GM23338 (cell line): ENCODE measurements at regions not wholly inside any gene's neighbourhood (a gene's known extent, or its start where the extent isn't known, plus 50 kb on each side); places are given as distances from the start of the nearest gene placed in this dataset.

Experiments used
- ATAC-seq: fragments of 200-7000 bp; cut with Tn5 transposase; 3 replicates; pipeline ENCODE4 v1.9.1; 2020
- DNase-seq: peaks from one replicate; pipeline ENCODE4 v3.0.0-alpha.2; 2015; ENCODE audit warnings: low spot score
- H2AFZ ChIP-seq: fragments of 200-600 bp; sonication (generic); 2 replicates; pipeline ENCODE4 v1.8.0; 2016; ENCODE audit warnings: antibody characterized with exemption, mild to moderate bottlenecking, moderate library complexity
- H3F3A ChIP-seq: fragments of 200-600 bp; sonication (generic); replicated peaks from 2 replicates; pipeline ENCODE4 v1.8.0; 2017; ENCODE audit warnings: antibody characterized with exemption, mixed run types, low read depth
- H3K27ac ChIP-seq: fragments of 200-600 bp; sonication (generic); 2 replicates; pipeline ENCODE4 v1.6.1; 2016; ENCODE audit warnings: low read depth
- H3K27me3 ChIP-seq: fragments of 200-600 bp; sonication (generic); 2 replicates; pipeline ENCODE4 v1.8.0; 2016; ENCODE audit warnings: mild to moderate bottlenecking, mixed run types, moderate library complexity; ENCODE audit not compliant: insufficient read depth
- H3K36me3 ChIP-seq: fragments of 200-600 bp; sonication (generic); 2 replicates; pipeline ENCODE4 v1.8.0; 2016; ENCODE audit warnings: mild to moderate bottlenecking; ENCODE audit not compliant: insufficient read depth
- H3K4me1 ChIP-seq: fragments of 200-600 bp; sonication (generic); 2 replicates; pipeline ENCODE4 v1.8.0; 2016; ENCODE audit warnings: mild to moderate bottlenecking, moderate library complexity; ENCODE audit not compliant: insufficient read depth
- H3K4me2 ChIP-seq: fragments of 200-600 bp; sonication (generic); 2 replicates; pipeline ENCODE4 v1.7.1; 2017; ENCODE audit warnings: mixed run types
- H3K4me3 ChIP-seq: fragments of 200-600 bp; sonication (generic); 2 replicates; pipeline ENCODE4 v1.6.1; 2016; ENCODE audit warnings: mixed run types
- H3K79me2 ChIP-seq: fragments of 200-600 bp; sonication (generic); replicated peaks from 2 replicates; pipeline ENCODE4 v1.8.0; 2017; ENCODE audit warnings: mild to moderate bottlenecking; ENCODE audit not compliant: insufficient read depth
- H3K9me2 ChIP-seq: fragments of 200-600 bp; sonication (generic); 2 replicates; pipeline ENCODE4 v1.8.0; 2017; ENCODE audit not compliant: insufficient read depth
- H4K20me1 ChIP-seq: fragments of 200-600 bp; sonication (generic); replicated peaks from 2 replicates; pipeline ENCODE4 v1.8.0; 2017; ENCODE audit warnings: mild to moderate bottlenecking; ENCODE audit not compliant: insufficient read depth
- H3K27ac Mint-ChIP-seq: 2 replicates; pipeline ENCODE4 v1.8.0; 2020; ENCODE audit warnings: inconsistent platforms, mild to moderate bottlenecking, moderate library complexity, mixed read lengths
- H3K27me3 Mint-ChIP-seq: 3 replicates; pipeline ENCODE4 v1.8.0; 2022; ENCODE audit warnings: low read depth, mild to moderate bottlenecking, moderate library complexity, mixed read lengths, inconsistent platforms; ENCODE audit not compliant: insufficient read depth, poor library complexity
- H3K36me3 Mint-ChIP-seq: 3 replicates; pipeline ENCODE4 v1.8.0; 2021; ENCODE audit warnings: low read depth, mild to moderate bottlenecking, inconsistent platforms, moderate library complexity, mixed read lengths
- H3K4me1 Mint-ChIP-seq: 3 replicates; pipeline ENCODE4 v1.8.0; 2020; ENCODE audit warnings: mild to moderate bottlenecking, inconsistent platforms, mixed read lengths
- H3K4me3 Mint-ChIP-seq: 3 replicates; pipeline ENCODE4 v1.8.0; 2021; ENCODE audit warnings: moderate library complexity, mild to moderate bottlenecking, inconsistent platforms, mixed read lengths
- H3K9me3 Mint-ChIP-seq: 3 replicates; pipeline ENCODE4 v1.8.0; 2020; ENCODE audit warnings: moderate library complexity, mild to moderate bottlenecking, inconsistent platforms, mixed read lengths
- CREB1 ChIP-seq: fragments of 250-450 bp; sonication (Bioruptor Pico); IDR thresholded peaks from 2 replicates; pipeline ENCODE4 v1.5.0; 2020; ENCODE audit warnings: low read depth, mild to moderate bottlenecking, moderate library complexity
- EZH2 ChIP-seq: fragments of 200-600 bp; sonication (generic); IDR thresholded peaks from one replicate; pipeline ENCODE4 v1.8.0; 2017; ENCODE audit warnings: antibody characterized with exemption, mild to moderate bottlenecking, low read depth; ENCODE audit not compliant: unreplicated experiment
- EZH2phosphoT487 ChIP-seq: fragments of 200-600 bp; sonication (generic); IDR thresholded peaks from one replicate; pipeline ENCODE4 v1.8.1; 2018; ENCODE audit warnings: antibody characterized with exemption; ENCODE audit not compliant: unreplicated experiment
- JUNB ChIP-seq: IDR thresholded peaks from one replicate; pipeline ENCODE4 v1.6.1; 2016; ENCODE audit warnings: antibody characterized with exemption; ENCODE audit not compliant: unreplicated experiment
- NANOG ChIP-seq: IDR thresholded peaks from 2 replicates; pipeline ENCODE4 v1.6.1; 2016; ENCODE audit warnings: antibody characterized with exemption, borderline replicate concordance
- POLR2AphosphoS5 ChIP-seq: IDR thresholded peaks from 2 replicates; pipeline ENCODE4 v1.6.1; 2016; ENCODE audit warnings: antibody characterized with exemption, low read depth
- STAT1 ChIP-seq: IDR thresholded peaks from one replicate; pipeline ENCODE4 v1.6.1; 2016; ENCODE audit warnings: antibody characterized with exemption; ENCODE audit not compliant: unreplicated experiment
- ZNF114 ChIP-seq: fragments of 250-450 bp; sonication (Bioruptor Pico); IDR thresholded peaks from 2 replicates; pipeline ENCODE4 v1.5.0; 2020; ENCODE audit warnings: mild to moderate bottlenecking, moderate library complexity
- ZNF331 ChIP-seq: fragments of 250-450 bp; sonication (Bioruptor Pico); IDR thresholded peaks from 2 replicates; pipeline ENCODE4 v1.5.0; 2020; ENCODE audit warnings: low read depth, mild to moderate bottlenecking, moderate library complexity
- TF ChIP-seq, protein P1 (sequence below): IDR thresholded peaks from one replicate; pipeline ENCODE4 v1.6.1; 2018; ENCODE audit warnings: antibody characterized with exemption; ENCODE audit not compliant: unreplicated experiment
- TF ChIP-seq, protein P2 (sequence below): IDR thresholded peaks from 2 replicates; pipeline ENCODE4 v1.6.1; 2016; ENCODE audit warnings: antibody characterized with exemption
- TF ChIP-seq, protein P3 (sequence below): fragments of 250-450 bp; sonication (Bioruptor Pico); IDR thresholded peaks from 2 replicates; pipeline ENCODE4 v1.5.0; 2020; ENCODE audit warnings: mild to moderate bottlenecking, moderate library complexity
- TF ChIP-seq, protein P4 (sequence below), 2 experiments: fragments of 200-600 bp in 1 of 2; sonication (generic) in 1 of 2; conservative IDR thresholded peaks; 2 replicates each; pipeline versions ENCODE4 v1.5.1 to v1.6.1; 2016 to 2017; ENCODE audit warnings: antibody characterized with exemption in 2 of 2, low read depth in 2 of 2, mild to moderate bottlenecking in 2 of 2, moderate library complexity in 1 of 2

DNA sequence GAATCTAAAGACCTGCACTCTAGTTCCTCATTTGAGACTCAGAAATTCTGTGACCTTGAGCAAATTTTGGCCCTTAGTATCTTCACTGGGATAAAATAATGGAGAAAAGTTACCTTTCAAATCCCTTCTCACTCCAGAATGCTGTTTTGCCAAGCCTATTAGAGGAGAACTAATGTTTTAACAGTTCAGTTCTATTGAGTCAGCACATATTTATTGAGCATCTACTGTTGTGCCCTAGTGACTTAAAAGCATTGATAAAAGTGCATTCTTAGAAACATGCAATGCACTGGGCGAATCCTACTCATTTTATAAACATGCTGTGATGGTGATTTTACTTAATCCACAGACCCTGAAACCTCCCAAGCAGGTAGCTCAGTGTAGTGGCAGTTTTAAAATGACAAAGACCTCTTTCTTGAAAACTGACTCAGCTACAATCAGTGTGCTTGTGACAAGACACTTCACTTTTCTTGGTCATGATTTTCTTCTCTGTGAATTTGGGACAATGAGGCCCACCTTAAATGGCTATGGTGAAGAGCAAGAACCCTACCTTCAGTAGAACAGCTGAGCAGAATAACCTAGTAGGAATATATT lies 312.0 kb downstream of the ALDH8A1 start:
- H3K79me2 ChIP-seq, result no peaks in the 10 kb centered on the region
- no peaks in the 10 kb centered on the region for H3K9me2 ChIP-seq
- H3F3A ChIP-seq, result no peaks in the 10 kb centered on the region
- Mint-ChIP-seq H3K36me3 (peaks cover 5% of the 10 kb centered on the region; the same call in 1 of the 3 replicates), H3K27ac (peak overlapping the region; percentile 85), H3K4me3 (no peak overlapping the region), H3K27me3 (no peaks in the 10 kb centered on the region), H3K9me3 (peaks cover 3% of the 10 kb centered on the region; the same call in 1 of the 3 replicates), H3K4me1 (peaks cover 24% of the 10 kb centered on the region)
- no peak for TF ChIP-seq ZNF114 (CRISPR knock-in tag)
- TF ChIP-seq POLR2AphosphoS5, result no peak
- TF ChIP-seq NANOG, result no peak
- no peak for TF ChIP-seq EZH2phosphoT487
- no peak for TF ChIP-seq STAT1
- no peak for TF ChIP-seq CREB1 (CRISPR knock-in tag)
- TF ChIP-seq JUNB, result no peak
- no peak for TF ChIP-seq ZNF331 (CRISPR knock-in tag)
- TF ChIP-seq, protein P1, sequence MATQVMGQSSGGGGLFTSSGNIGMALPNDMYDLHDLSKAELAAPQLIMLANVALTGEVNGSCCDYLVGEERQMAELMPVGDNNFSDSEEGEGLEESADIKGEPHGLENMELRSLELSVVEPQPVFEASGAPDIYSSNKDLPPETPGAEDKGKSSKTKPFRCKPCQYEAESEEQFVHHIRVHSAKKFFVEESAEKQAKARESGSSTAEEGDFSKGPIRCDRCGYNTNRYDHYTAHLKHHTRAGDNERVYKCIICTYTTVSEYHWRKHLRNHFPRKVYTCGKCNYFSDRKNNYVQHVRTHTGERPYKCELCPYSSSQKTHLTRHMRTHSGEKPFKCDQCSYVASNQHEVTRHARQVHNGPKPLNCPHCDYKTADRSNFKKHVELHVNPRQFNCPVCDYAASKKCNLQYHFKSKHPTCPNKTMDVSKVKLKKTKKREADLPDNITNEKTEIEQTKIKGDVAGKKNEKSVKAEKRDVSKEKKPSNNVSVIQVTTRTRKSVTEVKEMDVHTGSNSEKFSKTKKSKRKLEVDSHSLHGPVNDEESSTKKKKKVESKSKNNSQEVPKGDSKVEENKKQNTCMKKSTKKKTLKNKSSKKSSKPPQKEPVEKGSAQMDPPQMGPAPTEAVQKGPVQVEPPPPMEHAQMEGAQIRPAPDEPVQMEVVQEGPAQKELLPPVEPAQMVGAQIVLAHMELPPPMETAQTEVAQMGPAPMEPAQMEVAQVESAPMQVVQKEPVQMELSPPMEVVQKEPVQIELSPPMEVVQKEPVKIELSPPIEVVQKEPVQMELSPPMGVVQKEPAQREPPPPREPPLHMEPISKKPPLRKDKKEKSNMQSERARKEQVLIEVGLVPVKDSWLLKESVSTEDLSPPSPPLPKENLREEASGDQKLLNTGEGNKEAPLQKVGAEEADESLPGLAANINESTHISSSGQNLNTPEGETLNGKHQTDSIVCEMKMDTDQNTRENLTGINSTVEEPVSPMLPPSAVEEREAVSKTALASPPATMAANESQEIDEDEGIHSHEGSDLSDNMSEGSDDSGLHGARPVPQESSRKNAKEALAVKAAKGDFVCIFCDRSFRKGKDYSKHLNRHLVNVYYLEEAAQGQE, result no peak
- TF ChIP-seq, protein P2, sequence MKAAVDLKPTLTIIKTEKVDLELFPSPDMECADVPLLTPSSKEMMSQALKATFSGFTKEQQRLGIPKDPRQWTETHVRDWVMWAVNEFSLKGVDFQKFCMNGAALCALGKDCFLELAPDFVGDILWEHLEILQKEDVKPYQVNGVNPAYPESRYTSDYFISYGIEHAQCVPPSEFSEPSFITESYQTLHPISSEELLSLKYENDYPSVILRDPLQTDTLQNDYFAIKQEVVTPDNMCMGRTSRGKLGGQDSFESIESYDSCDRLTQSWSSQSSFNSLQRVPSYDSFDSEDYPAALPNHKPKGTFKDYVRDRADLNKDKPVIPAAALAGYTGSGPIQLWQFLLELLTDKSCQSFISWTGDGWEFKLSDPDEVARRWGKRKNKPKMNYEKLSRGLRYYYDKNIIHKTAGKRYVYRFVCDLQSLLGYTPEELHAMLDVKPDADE, result no peak
- TF ChIP-seq, protein P3, sequence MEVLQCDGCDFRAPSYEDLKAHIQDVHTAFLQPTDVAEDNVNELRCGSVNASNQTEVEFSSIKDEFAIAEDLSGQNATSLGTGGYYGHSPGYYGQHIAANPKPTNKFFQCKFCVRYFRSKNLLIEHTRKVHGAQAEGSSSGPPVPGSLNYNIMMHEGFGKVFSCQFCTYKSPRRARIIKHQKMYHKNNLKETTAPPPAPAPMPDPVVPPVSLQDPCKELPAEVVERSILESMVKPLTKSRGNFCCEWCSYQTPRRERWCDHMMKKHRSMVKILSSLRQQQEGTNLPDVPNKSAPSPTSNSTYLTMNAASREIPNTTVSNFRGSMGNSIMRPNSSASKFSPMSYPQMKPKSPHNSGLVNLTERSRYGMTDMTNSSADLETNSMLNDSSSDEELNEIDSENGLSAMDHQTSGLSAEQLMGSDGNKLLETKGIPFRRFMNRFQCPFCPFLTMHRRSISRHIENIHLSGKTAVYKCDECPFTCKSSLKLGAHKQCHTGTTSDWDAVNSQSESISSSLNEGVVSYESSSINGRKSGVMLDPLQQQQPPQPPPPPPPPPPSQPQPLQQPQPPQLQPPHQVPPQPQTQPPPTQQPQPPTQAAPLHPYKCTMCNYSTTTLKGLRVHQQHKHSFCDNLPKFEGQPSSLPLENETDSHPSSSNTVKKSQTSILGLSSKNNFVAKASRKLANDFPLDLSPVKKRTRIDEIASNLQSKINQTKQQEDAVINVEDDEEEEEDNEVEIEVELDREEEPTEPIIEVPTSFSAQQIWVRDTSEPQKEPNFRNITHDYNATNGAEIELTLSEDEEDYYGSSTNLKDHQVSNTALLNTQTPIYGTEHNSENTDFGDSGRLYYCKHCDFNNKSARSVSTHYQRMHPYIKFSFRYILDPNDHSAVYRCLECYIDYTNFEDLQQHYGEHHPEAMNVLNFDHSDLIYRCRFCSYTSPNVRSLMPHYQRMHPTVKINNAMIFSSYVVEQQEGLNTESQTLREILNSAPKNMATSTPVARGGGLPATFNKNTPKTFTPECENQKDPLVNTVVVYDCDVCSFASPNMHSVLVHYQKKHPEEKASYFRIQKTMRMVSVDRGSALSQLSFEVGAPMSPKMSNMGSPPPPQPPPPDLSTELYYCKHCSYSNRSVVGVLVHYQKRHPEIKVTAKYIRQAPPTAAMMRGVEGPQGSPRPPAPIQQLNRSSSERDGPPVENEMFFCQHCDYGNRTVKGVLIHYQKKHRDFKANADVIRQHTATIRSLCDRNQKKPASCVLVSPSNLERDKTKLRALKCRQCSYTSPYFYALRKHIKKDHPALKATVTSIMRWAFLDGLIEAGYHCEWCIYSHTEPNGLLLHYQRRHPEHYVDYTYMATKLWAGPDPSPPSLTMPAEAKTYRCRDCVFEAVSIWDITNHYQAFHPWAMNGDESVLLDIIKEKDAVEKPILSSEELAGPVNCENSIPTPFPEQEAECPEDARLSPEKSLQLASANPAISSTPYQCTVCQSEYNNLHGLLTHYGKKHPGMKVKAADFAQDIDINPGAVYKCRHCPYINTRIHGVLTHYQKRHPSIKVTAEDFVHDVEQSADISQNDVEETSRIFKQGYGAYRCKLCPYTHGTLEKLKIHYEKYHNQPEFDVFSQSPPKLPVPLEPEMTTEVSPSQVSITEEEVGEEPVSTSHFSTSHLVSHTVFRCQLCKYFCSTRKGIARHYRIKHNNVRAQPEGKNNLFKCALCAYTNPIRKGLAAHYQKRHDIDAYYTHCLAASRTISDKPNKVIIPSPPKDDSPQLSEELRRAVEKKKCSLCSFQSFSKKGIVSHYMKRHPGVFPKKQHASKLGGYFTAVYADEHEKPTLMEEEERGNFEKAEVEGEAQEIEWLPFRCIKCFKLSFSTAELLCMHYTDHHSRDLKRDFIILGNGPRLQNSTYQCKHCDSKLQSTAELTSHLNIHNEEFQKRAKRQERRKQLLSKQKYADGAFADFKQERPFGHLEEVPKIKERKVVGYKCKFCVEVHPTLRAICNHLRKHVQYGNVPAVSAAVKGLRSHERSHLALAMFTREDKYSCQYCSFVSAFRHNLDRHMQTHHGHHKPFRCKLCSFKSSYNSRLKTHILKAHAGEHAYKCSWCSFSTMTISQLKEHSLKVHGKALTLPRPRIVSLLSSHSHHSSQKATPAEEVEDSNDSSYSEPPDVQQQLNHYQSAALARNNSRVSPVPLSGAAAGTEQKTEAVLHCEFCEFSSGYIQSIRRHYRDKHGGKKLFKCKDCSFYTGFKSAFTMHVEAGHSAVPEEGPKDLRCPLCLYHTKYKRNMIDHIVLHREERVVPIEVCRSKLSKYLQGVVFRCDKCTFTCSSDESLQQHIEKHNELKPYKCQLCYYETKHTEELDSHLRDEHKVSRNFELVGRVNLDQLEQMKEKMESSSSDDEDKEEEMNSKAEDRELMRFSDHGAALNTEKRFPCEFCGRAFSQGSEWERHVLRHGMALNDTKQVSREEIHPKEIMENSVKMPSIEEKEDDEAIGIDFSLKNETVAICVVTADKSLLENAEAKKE (CRISPR knock-in tag), result no peak
- TF ChIP-seq, protein P4, sequence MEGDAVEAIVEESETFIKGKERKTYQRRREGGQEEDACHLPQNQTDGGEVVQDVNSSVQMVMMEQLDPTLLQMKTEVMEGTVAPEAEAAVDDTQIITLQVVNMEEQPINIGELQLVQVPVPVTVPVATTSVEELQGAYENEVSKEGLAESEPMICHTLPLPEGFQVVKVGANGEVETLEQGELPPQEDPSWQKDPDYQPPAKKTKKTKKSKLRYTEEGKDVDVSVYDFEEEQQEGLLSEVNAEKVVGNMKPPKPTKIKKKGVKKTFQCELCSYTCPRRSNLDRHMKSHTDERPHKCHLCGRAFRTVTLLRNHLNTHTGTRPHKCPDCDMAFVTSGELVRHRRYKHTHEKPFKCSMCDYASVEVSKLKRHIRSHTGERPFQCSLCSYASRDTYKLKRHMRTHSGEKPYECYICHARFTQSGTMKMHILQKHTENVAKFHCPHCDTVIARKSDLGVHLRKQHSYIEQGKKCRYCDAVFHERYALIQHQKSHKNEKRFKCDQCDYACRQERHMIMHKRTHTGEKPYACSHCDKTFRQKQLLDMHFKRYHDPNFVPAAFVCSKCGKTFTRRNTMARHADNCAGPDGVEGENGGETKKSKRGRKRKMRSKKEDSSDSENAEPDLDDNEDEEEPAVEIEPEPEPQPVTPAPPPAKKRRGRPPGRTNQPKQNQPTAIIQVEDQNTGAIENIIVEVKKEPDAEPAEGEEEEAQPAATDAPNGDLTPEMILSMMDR (conservative IDR thresholded peaks at IDR 0.05; ENCODE audit: low read depth in 2 of 2), result no peak
- TF ChIP-seq EZH2, result no peak
- peak overlapping the region; percentile 67; the same call in 1 of the 2 replicates for H2AFZ ChIP-seq
- ATAC-seq, result peak; percentile 64
- H3K4me1 ChIP-seq, result peaks cover 12% of the 10 kb centered on the region; the same call in 1 of the 2 replicates
- no peaks in the 10 kb centered on the region for H3K27me3 ChIP-seq
- no peaks in the 10 kb centered on the region for H4K20me1 ChIP-seq
- H3K4me2 ChIP-seq, result peak overlapping the region; percentile 4; the same call in 1 of the 2 replicates
- H3K4me3 ChIP-seq, result no peak overlapping the region
- no peak overlapping the region for H3K27ac ChIP-seq
- H3K36me3 ChIP-seq, result no peaks in the 10 kb centered on the region
- peak; percentile 23 for DNase-seq
